ENCODE measurements at regions not wholly inside any gene's neighbourhood (a gene's known extent, or its start where the extent isn't known, plus 50 kb on each side); places are given as distances from the start of the nearest gene placed in this dataset.
"Not testable (repeated sequence)": the region's sequence is repeated elsewhere in the genome, so short reads cannot be mapped to it uniquely, and the experiment has no call there.

GRCh38 chr3:94402126-94402525 lies 339.3 kb downstream of the NSUN3 start:
- H3K9me3 Mint-ChIP-seq: no peaks in the 10 kb centered on the region

GRCh38 chr3:94405258-94406035 lies 342.6 kb downstream of the NSUN3 start:
- Mint-ChIP-seq H3K27ac (no peak overlapping the region), H3K27me3 (ENCODE audit: insufficient read depth) (peaks cover 11% of the 10 kb centered on the region; the same call in 1 of the 2 replicates), H3K36me3 (ENCODE audit: low read depth) (no peaks in the 10 kb centered on the region), H3K4me3 (no peak overlapping the region), H3K4me1 (ENCODE audit: low read depth) (no peaks in the 10 kb centered on the region), H3K9me3 (no peaks in the 10 kb centered on the region)
- TF ChIP-seq, protein P1, sequence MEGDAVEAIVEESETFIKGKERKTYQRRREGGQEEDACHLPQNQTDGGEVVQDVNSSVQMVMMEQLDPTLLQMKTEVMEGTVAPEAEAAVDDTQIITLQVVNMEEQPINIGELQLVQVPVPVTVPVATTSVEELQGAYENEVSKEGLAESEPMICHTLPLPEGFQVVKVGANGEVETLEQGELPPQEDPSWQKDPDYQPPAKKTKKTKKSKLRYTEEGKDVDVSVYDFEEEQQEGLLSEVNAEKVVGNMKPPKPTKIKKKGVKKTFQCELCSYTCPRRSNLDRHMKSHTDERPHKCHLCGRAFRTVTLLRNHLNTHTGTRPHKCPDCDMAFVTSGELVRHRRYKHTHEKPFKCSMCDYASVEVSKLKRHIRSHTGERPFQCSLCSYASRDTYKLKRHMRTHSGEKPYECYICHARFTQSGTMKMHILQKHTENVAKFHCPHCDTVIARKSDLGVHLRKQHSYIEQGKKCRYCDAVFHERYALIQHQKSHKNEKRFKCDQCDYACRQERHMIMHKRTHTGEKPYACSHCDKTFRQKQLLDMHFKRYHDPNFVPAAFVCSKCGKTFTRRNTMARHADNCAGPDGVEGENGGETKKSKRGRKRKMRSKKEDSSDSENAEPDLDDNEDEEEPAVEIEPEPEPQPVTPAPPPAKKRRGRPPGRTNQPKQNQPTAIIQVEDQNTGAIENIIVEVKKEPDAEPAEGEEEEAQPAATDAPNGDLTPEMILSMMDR (IDR thresholded peaks at IDR 0.05): no peak
- DNase-seq: no peak

More at GRCh38 chr3:94402126-94402525, 339.3 kb downstream of the NSUN3 start:
- no peak overlapping the region for H3K4me3 Mint-ChIP-seq
- peaks cover 4% of the 10 kb centered on the region; the same call in 1 of the 2 replicates for H3K27me3 Mint-ChIP-seq (ENCODE audit: insufficient read depth)
- DNase-seq: no peak
- TF ChIP-seq, protein P1 (IDR thresholded peaks at IDR 0.05): no peak
- H3K36me3 Mint-ChIP-seq (ENCODE audit: low read depth): no peaks in the 10 kb centered on the region
- H3K4me1 Mint-ChIP-seq (ENCODE audit: low read depth): no peaks in the 10 kb centered on the region
- H3K27ac Mint-ChIP-seq: no peak overlapping the region

DNA sequence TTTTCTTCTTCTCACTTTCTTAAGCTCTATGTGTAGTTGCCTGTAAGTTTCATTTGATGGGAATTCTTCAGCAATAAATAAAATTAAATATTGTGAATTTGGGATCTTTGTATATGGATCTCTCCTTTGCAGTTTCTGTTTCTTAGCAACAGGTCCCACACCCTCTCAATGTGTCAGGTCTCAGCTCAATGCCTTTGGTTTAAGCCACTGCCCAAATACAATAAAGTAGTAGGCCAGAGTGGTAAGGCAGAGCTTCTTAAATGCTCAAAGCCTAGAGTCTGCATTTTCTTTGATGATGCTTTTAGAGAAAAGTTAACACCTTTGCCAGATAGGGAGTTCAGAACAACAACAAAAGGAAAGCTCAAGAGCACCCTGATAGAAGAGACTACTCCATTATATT lies 343.7 kb downstream of the NSUN3 start:
- no peak overlapping the region for H3K27ac Mint-ChIP-seq
- H3K36me3 Mint-ChIP-seq (ENCODE audit: low read depth): no peaks in the 10 kb centered on the region
- H3K4me3 Mint-ChIP-seq: no peak overlapping the region
- H3K9me3 Mint-ChIP-seq: no peaks in the 10 kb centered on the region
- no peaks in the 10 kb centered on the region for H3K4me1 Mint-ChIP-seq (ENCODE audit: low read depth)
- H3K27me3 Mint-ChIP-seq (ENCODE audit: insufficient read depth): peaks cover 9% of the 10 kb centered on the region; the same call in 1 of the 2 replicates
- no peak for DNase-seq
- TF ChIP-seq, protein P1 (IDR thresholded peaks at IDR 0.05): no peak

DNA sequence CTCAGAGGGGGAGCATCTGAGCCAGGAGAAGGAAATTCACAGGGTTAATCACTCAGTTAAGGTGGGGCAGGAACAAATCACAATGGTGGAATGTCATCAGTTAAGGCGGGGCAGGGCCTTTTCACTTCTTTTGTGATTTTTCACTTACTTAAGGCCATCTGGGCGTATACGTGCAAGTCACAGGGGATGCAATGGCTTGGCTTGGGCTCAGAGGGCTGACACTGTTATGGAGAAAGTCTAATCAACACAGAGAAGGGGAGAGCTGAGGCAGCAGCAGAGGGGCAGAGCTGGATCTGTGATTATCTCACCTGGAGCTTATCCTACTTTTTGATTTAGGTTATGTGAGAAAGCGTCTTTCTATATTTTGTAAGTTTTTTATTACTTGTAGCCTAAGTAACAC lies 350.1 kb downstream of the NSUN3 start:
- H3K36me3 Mint-ChIP-seq (ENCODE audit: low read depth); H3K4me3 Mint-ChIP-seq; DNase-seq; H3K9me3 Mint-ChIP-seq; H3K27ac Mint-ChIP-seq: not testable (repeated sequence)
- Mint-ChIP-seq H3K4me1 (ENCODE audit: low read depth) (peaks cover 11% of the 10 kb centered on the region), H3K27me3 (ENCODE audit: insufficient read depth) (peaks cover 13% of the 10 kb centered on the region)

- H3K27ac Mint-ChIP-seq: no peak overlapping the region
- H3K36me3 Mint-ChIP-seq (ENCODE audit: low read depth): no peaks in the 10 kb centered on the region
- TF ChIP-seq, protein P1 (IDR thresholded peaks at IDR 0.05): no peak
- peak; percentile 65 for DNase-seq
- no peak overlapping the region for H3K4me3 Mint-ChIP-seq
- peaks cover 8% of the 10 kb centered on the region for H3K27me3 Mint-ChIP-seq (ENCODE audit: insufficient read depth)
- H3K4me1 Mint-ChIP-seq (ENCODE audit: low read depth): peaks cover 11% of the 10 kb centered on the region
- H3K9me3 Mint-ChIP-seq: no peaks in the 10 kb centered on the region
Measured at GRCh38 chr3:94413336-94414108, 350.7 kb downstream of the NSUN3 start.

DNA sequence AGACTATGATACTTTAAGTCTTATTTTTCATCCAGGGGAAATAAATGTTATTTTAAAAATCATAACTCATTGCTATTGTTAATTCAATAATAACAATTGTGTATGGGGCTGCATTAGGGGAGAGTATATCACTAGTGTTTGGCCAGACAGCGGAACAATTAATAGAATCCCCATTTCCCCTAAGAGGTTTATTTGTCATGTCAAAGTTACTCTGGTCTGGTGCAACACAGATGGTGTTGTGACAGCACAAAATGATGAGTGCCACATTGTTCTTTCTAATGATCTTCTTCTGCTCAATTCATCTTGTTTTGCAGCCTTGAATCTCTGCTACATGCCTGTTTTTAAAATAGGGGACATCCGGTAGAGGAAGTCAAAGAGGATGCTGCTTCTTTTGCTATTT lies 351.6 kb downstream of the NSUN3 start:
- H3K9me3 Mint-ChIP-seq: 0 out of 2 replicates have a peak, but pooled peaks cover 4% of the 10 kb centered on the region

More for the DNA sequence above, 351.6 kb downstream of the NSUN3 start:
- Mint-ChIP-seq H3K4me3 (no peak overlapping the region), H3K27me3 (ENCODE audit: insufficient read depth) (peaks cover 7% of the 10 kb centered on the region), H3K27ac (no peak overlapping the region), H3K4me1 (ENCODE audit: low read depth) (peaks cover 11% of the 10 kb centered on the region), H3K36me3 (ENCODE audit: low read depth) (no peaks in the 10 kb centered on the region)
- TF ChIP-seq, protein P1 (IDR thresholded peaks at IDR 0.05): no peak
- DNase-seq: no peak

Data from HFFc6 (cell line).